HCT116 (cell line): ENCODE measurements at regions not wholly inside any gene's neighbourhood (a gene's known extent, or its start where the extent isn't known, plus 50 kb on each side); places are given as distances from the start of the nearest gene placed in this dataset.

Experiments used
- ATAC-seq: fragments of 200-7000 bp; cut with Tn5 transposase; 2 replicates; pipeline ENCODE4 v1.9.1; 2020; ENCODE audit warnings: mild to moderate bottlenecking, moderate library complexity
- BruUV-seq: library from RNA; stranded (reverse); fragments of 400-500 nt; replicated peaks from 2 replicates; lab custom pipeline; 2021; lab: Mats Ljungman, UMichigan
- CTCF ChIA-PET: fragments of 300-600 bp; sonication (Branson Sonifier 250); formaldehyde crosslinking; loops from one replicate; lab custom pipeline; 2021; ENCODE audit warnings: antibody characterized with exemption; lab: Charles Lee
- POLR2A ChIA-PET: fragments of 300-600, 350-600 bp; sonication (Branson Sonifier 250); formaldehyde crosslinking; loops from one replicate; lab custom pipeline; 2021; ENCODE audit warnings: antibody characterized with exemption; lab: Charles Lee
- RAD21 ChIA-PET, 2 experiments: fragments of 300-600 bp; sonication (Branson Sonifier 250); formaldehyde crosslinking; loops; one replicate each; lab custom pipeline; 2023; ENCODE audit warnings: low total read pairs in 2 of 2; ENCODE audit not compliant: uncharacterized antibody in 2 of 2, unreplicated experiment in 2 of 2, low non-redundant PET in 1 of 2; lab: Charles Lee
- DNase-seq: peaks from one replicate; pipeline ENCODE4 v3.0.0-alpha.2; 2010; ENCODE audit warnings: low read depth, low spot score
- H2AFZ ChIP-seq: fragments of 200-600 bp; shearing (Covaris generic), sonication (generic); 2 replicates; pipeline ENCODE4 v1.6.1; 2017; ENCODE audit warnings: low read depth, mixed run types, mixed read lengths, antibody characterized with exemption, low read length; ENCODE audit not compliant: poor library complexity, severe bottlenecking
- H3K27ac ChIP-seq: 2 replicates; pipeline ENCODE4 v1.5.1; 2012; ENCODE audit warnings: low read depth, low read length
- H3K27me3 ChIP-seq: fragments of 200-600 bp; sonication (generic); 2 replicates; pipeline ENCODE4 v1.6.1; 2016; ENCODE audit warnings: mixed run types, low read length, mixed read lengths; ENCODE audit not compliant: insufficient read depth
- H3K36me3 ChIP-seq, 2 experiments: fragments of 200-500 bp in 1 of 2; fragments of 200-600 bp in 1 of 2; sonication (Bioruptor generic) in 1 of 2; sonication (generic) in 1 of 2; 2 replicates each; pipeline versions ENCODE4 v1.5.1 to v1.6.1; 2014 to 2016; ENCODE audit warnings: low read length in 2 of 2, inconsistent platforms in 1 of 2, mixed read lengths in 1 of 2, mixed run types in 1 of 2; ENCODE audit not compliant: insufficient read depth in 2 of 2, control insufficient read depth in 1 of 2
- H3K4me1 ChIP-seq, 2 experiments: fragments of 200-600 bp in 1 of 2; sonication (generic) in 1 of 2; 2 replicates each; pipeline versions ENCODE4 v1.5.1 to v1.6.1; 2012 to 2017; ENCODE audit warnings: low read length in 2 of 2, inconsistent platforms in 1 of 2, mild to moderate bottlenecking in 1 of 2, mixed read lengths in 1 of 2, mixed run types in 1 of 2, moderate library complexity in 1 of 2; ENCODE audit not compliant: insufficient read depth in 2 of 2, control insufficient read depth in 1 of 2
- H3K4me2 ChIP-seq: fragments of 200-600 bp; sonication (generic); 2 replicates; pipeline ENCODE4 v1.6.1; 2017; ENCODE audit warnings: mixed run types, low read length, mixed read lengths
- H3K4me3 ChIP-seq, 2 experiments: fragments of 200-600 bp in 1 of 2; sonication (generic) in 1 of 2; replicated peaks in 1 of 2; 2 replicates each; pipeline ENCODE4 v1.5.1; 2011 to 2016; ENCODE audit warnings: low read length in 2 of 2, control low read depth in 1 of 2, low read depth in 1 of 2, mild to moderate bottlenecking in 1 of 2, mixed read lengths in 1 of 2, mixed run types in 1 of 2
- H3K79me2 ChIP-seq: fragments of 200-600 bp; sonication (generic); 2 replicates; pipeline ENCODE4 v1.6.1; 2017; ENCODE audit warnings: mild to moderate bottlenecking, mixed run types, low read length, moderate library complexity, mixed read lengths; ENCODE audit not compliant: insufficient read depth
- H3K9ac ChIP-seq: fragments of 200-600 bp; sonication (generic); 2 replicates; pipeline ENCODE4 v1.6.1; 2016; ENCODE audit warnings: low read length, mixed read lengths
- H3K9me2 ChIP-seq: fragments of 200-600 bp; sonication (generic), shearing (Covaris generic); 2 replicates; pipeline ENCODE4 v1.6.1; 2017; ENCODE audit warnings: mixed run types, mild to moderate bottlenecking, moderate library complexity; ENCODE audit not compliant: insufficient read depth
- H3K9me3 ChIP-seq, 2 experiments: fragments of 200-500 bp in 1 of 2; fragments of 200-600 bp in 1 of 2; sonication (Bioruptor generic) in 1 of 2; sonication (generic) in 1 of 2; 2 replicates each; pipeline ENCODE4 v1.6.1; 2014 to 2017; ENCODE audit warnings: low read length in 2 of 2, mixed read lengths in 2 of 2, inconsistent platforms in 1 of 2, low read depth in 1 of 2, mild to moderate bottlenecking in 1 of 2, mixed run types in 1 of 2, moderate library complexity in 1 of 2; ENCODE audit not compliant: control insufficient read depth in 1 of 2, insufficient read depth in 1 of 2
- H4K20me1 ChIP-seq: fragments of 200-600 bp; sonication (generic), shearing (Covaris generic); 2 replicates; pipeline ENCODE4 v1.6.1; 2017; ENCODE audit warnings: mixed run types, mild to moderate bottlenecking, moderate library complexity; ENCODE audit not compliant: insufficient read depth
- ATF3 ChIP-seq: IDR thresholded peaks from 2 replicates; pipeline ENCODE4 v1.6.1; 2012
- CEBPB ChIP-seq: IDR thresholded peaks from 2 replicates; pipeline ENCODE4 v1.6.1; 2012; ENCODE audit warnings: low read depth
- EZH2 ChIP-seq: fragments of 200-600 bp; sonication (generic); IDR thresholded peaks from 2 replicates; pipeline ENCODE4 v1.6.1; 2017; ENCODE audit warnings: antibody characterized with exemption, mixed run types
- EZH2phosphoT487 ChIP-seq: fragments of 200-600 bp; IDR thresholded peaks from 2 replicates; pipeline ENCODE4 v1.6.1; 2018; ENCODE audit warnings: antibody characterized with exemption, borderline replicate concordance
- FOSL1 ChIP-seq: IDR thresholded peaks from 2 replicates; pipeline ENCODE4 v1.6.1; 2012; ENCODE audit warnings: low read depth
- POLR2A ChIP-seq: IDR thresholded peaks from 2 replicates; pipeline ENCODE4 v1.7.0; 2011; ENCODE audit warnings: borderline replicate concordance; ENCODE audit not compliant: insufficient read depth, insufficient read length; ENCODE audit errors: extremely low read depth
- TCF7L2 ChIP-seq: IDR thresholded peaks from 2 replicates; pipeline ENCODE4 v1.7.0; 2011; ENCODE audit warnings: borderline replicate concordance, inconsistent platforms; ENCODE audit not compliant: insufficient read depth, insufficient read length; ENCODE audit errors: extremely low read depth
- ZBTB33 ChIP-seq: IDR thresholded peaks from 2 replicates; pipeline ENCODE4 v1.6.1; 2011; ENCODE audit warnings: mild to moderate bottlenecking, low read length, moderate library complexity; ENCODE audit not compliant: insufficient replicate concordance; ENCODE audit errors: extremely low read depth
- ZFX ChIP-seq: fragments of 450-650 bp; IDR thresholded peaks from 2 replicates; pipeline ENCODE4 v1.6.1; 2017
- intact Hi-C: fragments of 100-400 bp; cut with micrococcal nuclease; formaldehyde crosslinking; loops from 2 replicates; pipeline ENCODE4 v1.10.0; 2022

- no peak overlapping the region for H3K27ac ChIP-seq
- intact Hi-C loops, result no loop called here
- no peak overlapping the region for H3K4me2 ChIP-seq
- H3K27me3 ChIP-seq, result 0 out of 2 replicates have a peak, but pooled peaks cover 2% of the 10 kb centered on the region
- BruUV-seq, result no TSS peak
- no peak for DNase-seq
- H2AFZ ChIP-seq, result no peak overlapping the region
- no peaks in the 10 kb centered on the region for H3K36me3 ChIP-seq
- H3K9me3 ChIP-seq, result no peaks in the 10 kb centered on the region
- no peak overlapping the region for H3K9ac ChIP-seq
- ATAC-seq, result no peak
- no peaks in the 10 kb centered on the region for H3K9me2 ChIP-seq
- ChIA-PET POLR2A (no interaction called here), RAD21 (no interaction called here), CTCF (no interaction called here)
- no peaks in the 10 kb centered on the region for H3K79me2 ChIP-seq
- no peaks in the 10 kb centered on the region for H4K20me1 ChIP-seq
- no peak for TF ChIP-seq TCF7L2
- no peak for TF ChIP-seq EZH2phosphoT487
- no peak for TF ChIP-seq EZH2
- no peak for TF ChIP-seq ATF3
- no peak for TF ChIP-seq ZFX
- no peak for TF ChIP-seq CEBPB
- no peak for TF ChIP-seq ZBTB33
- TF ChIP-seq FOSL1, result no peak
- TF ChIP-seq POLR2A, result no peak
- no peaks in the 10 kb centered on the region for H3K4me1 ChIP-seq
- no peak overlapping the region for H3K4me3 ChIP-seq
Measured at GRCh38 chr4:8747467-8748235, 124.0 kb downstream of the HMX1 start.
